H1 (cell line): ENCODE measurements at regions not wholly inside any gene's neighbourhood (a gene's known extent, or its start where the extent isn't known, plus 50 kb on each side); places are given as distances from the start of the nearest gene placed in this dataset.

Experiments
- CTCF ChIA-PET: fragments of 300-600 bp; sonication (Branson Sonifier 250); formaldehyde crosslinking; loops from one replicate; lab custom pipeline; 2021; ENCODE audit not compliant: partially characterized antibody; lab: Charles Lee
- POLR2A ChIA-PET: fragments of 300-600 bp; sonication (Branson Sonifier 250); formaldehyde crosslinking; loops from one replicate; lab custom pipeline; 2021; ENCODE audit warnings: inconsistent platforms; ENCODE audit not compliant: partially characterized antibody; lab: Charles Lee
- DNase-seq, 2 experiments: peaks; one replicate each; pipeline versions ENCODE4 v3.0.0 to v3.0.0-alpha.2; 2010 to 2022; ENCODE audit warnings: low spot score in 2 of 2, low read depth in 1 of 2, mixed read lengths in 1 of 2
- FAIRE-seq: peaks from 2 replicates; lab custom pipeline; 2011; peaks lifted over from hg19 to GRCh38; lab: Jason Lieb, UNC
- H2AFZ ChIP-seq: 2 replicates; pipeline ENCODE4 v1.8.1; 2012; ENCODE audit warnings: low read length, inconsistent platforms
- H2AK5ac ChIP-seq: 2 replicates; pipeline ENCODE4 v1.6.1; 2013; ENCODE audit warnings: low read depth, low read length
- H2BK120ac ChIP-seq: replicated peaks from 2 replicates; pipeline ENCODE3; 2013; ENCODE audit warnings: low read depth, low read length, inconsistent platforms
- H2BK12ac ChIP-seq: 2 replicates; pipeline ENCODE4 v1.6.1; 2013; ENCODE audit warnings: low read depth, low read length
- H2BK15ac ChIP-seq: 2 replicates; pipeline ENCODE4 v1.6.1; 2013; ENCODE audit warnings: low read length
- H2BK20ac ChIP-seq: 2 replicates; pipeline ENCODE4 v1.6.1; 2013; ENCODE audit warnings: low read length
- H2BK5ac ChIP-seq: 2 replicates; pipeline ENCODE4 v1.6.1; 2013; ENCODE audit warnings: low read depth, low read length
- H3K14ac ChIP-seq: 2 replicates; pipeline ENCODE4 v1.6.1; 2013; ENCODE audit warnings: inconsistent platforms; ENCODE audit not compliant: insufficient read length
- H3K18ac ChIP-seq: 2 replicates; pipeline ENCODE4 v1.6.1; 2013; ENCODE audit warnings: low read length; ENCODE audit errors: extremely low read depth
- H3K23ac ChIP-seq: 2 replicates; pipeline ENCODE4 v1.6.1; 2013; ENCODE audit warnings: inconsistent platforms; ENCODE audit not compliant: insufficient read length
- H3K23me2 ChIP-seq: 2 replicates; pipeline ENCODE4 v1.6.1; 2013; ENCODE audit warnings: low read depth, low read length
- H3K27ac ChIP-seq: 2 replicates; pipeline ENCODE4 v1.6.1; 2011; ENCODE audit warnings: low read depth, low read length, inconsistent platforms
- H3K27me3 ChIP-seq, 4 experiments: replicated peaks in 1 of 4; 1 replicate in 1 of 4; 2 replicates in 3 of 4; pipeline versions ENCODE4 v1.6.1 to v1.8.1; 2011 to 2013; ENCODE audit warnings: low read length in 3 of 4, mild to moderate bottlenecking in 3 of 4, inconsistent platforms in 2 of 4, mixed read lengths in 2 of 4, moderate library complexity in 1 of 4; ENCODE audit not compliant: control insufficient read depth in 3 of 4, insufficient read depth in 3 of 4; ENCODE audit errors: extremely low read depth in 1 of 4
- H3K36me3 ChIP-seq, 4 experiments: 2 replicates each; pipeline versions ENCODE4 v1.6.1 to v1.8.1; 2011 to 2013; ENCODE audit warnings: mild to moderate bottlenecking in 4 of 4, low read length in 3 of 4, moderate library complexity in 2 of 4, control low read depth in 1 of 4, inconsistent platforms in 1 of 4; ENCODE audit not compliant: insufficient read depth in 4 of 4, control insufficient read depth in 2 of 4
- H3K4ac ChIP-seq: replicated peaks from 2 replicates; pipeline ENCODE3; 2013; ENCODE audit warnings: low read length, low read depth, mixed read lengths, inconsistent platforms; ENCODE audit not compliant: insufficient read length
- H3K4me1 ChIP-seq, 4 experiments: replicated peaks in 1 of 4; 1 replicate in 1 of 4; 2 replicates in 3 of 4; pipeline versions ENCODE4 v1.6.1 to v1.8.1; 2011 to 2013; ENCODE audit warnings: low read length in 3 of 4, inconsistent platforms in 2 of 4, mixed read lengths in 1 of 4; ENCODE audit not compliant: insufficient read depth in 4 of 4, control insufficient read depth in 3 of 4
- H3K4me2 ChIP-seq, 2 experiments: 2 replicates each; pipeline versions ENCODE4 v1.6.1 to v1.8.1; 2011 to 2013; ENCODE audit warnings: low read depth in 2 of 2, low read length in 2 of 2, control low read depth in 1 of 2, inconsistent platforms in 1 of 2, mild to moderate bottlenecking in 1 of 2; ENCODE audit not compliant: insufficient read depth in 1 of 2
- H3K4me3 ChIP-seq, 4 experiments: fragments of 200-600, 300-600 bp in 1 of 4; sonication (generic), shearing (Covaris generic), sonication (Bioruptor Twin) in 1 of 4; 2 replicates each; pipeline versions ENCODE4 v1.5.1 to v1.8.1; 2011 to 2016; ENCODE audit warnings: low read length in 4 of 4, low read depth in 3 of 4, control low read depth in 2 of 4, inconsistent platforms in 2 of 4, mild to moderate bottlenecking in 2 of 4, mixed read lengths in 1 of 4, moderate library complexity in 1 of 4; ENCODE audit not compliant: insufficient read depth in 2 of 4; ENCODE audit errors: extremely low read depth in 1 of 4
- H3K56ac ChIP-seq: replicated peaks from 2 replicates; pipeline ENCODE3; 2013; ENCODE audit warnings: low read depth, mild to moderate bottlenecking, mixed read lengths, low read length, inconsistent platforms; ENCODE audit not compliant: insufficient read length
- H3K79me1 ChIP-seq: 2 replicates; pipeline ENCODE4 v1.6.1; 2013; ENCODE audit warnings: low read depth, low read length, control low read depth
- H3K79me2 ChIP-seq, 2 experiments: 2 replicates each; pipeline versions ENCODE4 v1.6.1 to v1.8.1; 2012 to 2013; ENCODE audit warnings: low read length in 2 of 2, mild to moderate bottlenecking in 2 of 2, inconsistent platforms in 1 of 2; ENCODE audit not compliant: insufficient read depth in 2 of 2, control insufficient read depth in 1 of 2
- H3K9ac ChIP-seq, 4 experiments: replicated peaks in 1 of 4; 1 replicate in 1 of 4; 2 replicates in 3 of 4; pipeline versions ENCODE4 v1.6.1 to v1.8.1; 2011 to 2013; ENCODE audit warnings: low read depth in 3 of 4, low read length in 3 of 4, control low read depth in 2 of 4, mild to moderate bottlenecking in 2 of 4, moderate library complexity in 2 of 4, inconsistent platforms in 1 of 4; ENCODE audit errors: extremely low read depth in 1 of 4
- H3K9me3 ChIP-seq, 2 experiments: 2 replicates each; pipeline versions ENCODE4 v1.6.1 to v1.8.1; 2012 to 2013; ENCODE audit warnings: mild to moderate bottlenecking in 2 of 2, moderate library complexity in 2 of 2, control low read depth in 1 of 2, inconsistent platforms in 1 of 2, low read depth in 1 of 2, low read length in 1 of 2, mixed read lengths in 1 of 2; ENCODE audit not compliant: insufficient read depth in 2 of 2
- H4K20me1 ChIP-seq, 2 experiments: replicated peaks in 1 of 2; 2 replicates each; pipeline versions ENCODE3 to v1.8.1; 2011 to 2013; ENCODE audit warnings: inconsistent platforms in 2 of 2, low read length in 2 of 2, mild to moderate bottlenecking in 1 of 2; ENCODE audit not compliant: insufficient read depth in 2 of 2, control insufficient read depth in 1 of 2
- H4K5ac ChIP-seq: 2 replicates; pipeline ENCODE4 v1.6.1; 2013; ENCODE audit warnings: low read length, low read depth, mixed read lengths, inconsistent platforms; ENCODE audit not compliant: insufficient read length
- H4K8ac ChIP-seq: 2 replicates; pipeline ENCODE4 v1.8.0; 2013; ENCODE audit warnings: mild to moderate bottlenecking, moderate library complexity, low read length, inconsistent platforms; ENCODE audit not compliant: insufficient read depth; ENCODE audit errors: extremely low read depth
- H4K91ac ChIP-seq: replicated peaks from 2 replicates; pipeline ENCODE3; 2013; ENCODE audit warnings: low read length, mixed read lengths, inconsistent platforms; ENCODE audit not compliant: insufficient read length
- NANOG ChIP-seq: IDR thresholded peaks from 2 replicates; pipeline ENCODE4 v1.6.1; 2011; ENCODE audit warnings: low read length, low read depth, mild to moderate bottlenecking, inconsistent platforms; ENCODE audit not compliant: insufficient read depth, poor library complexity, severe bottlenecking
- POU5F1 ChIP-seq: IDR thresholded peaks from 2 replicates; pipeline ENCODE4 v1.6.1; 2011; ENCODE audit warnings: low read depth, mild to moderate bottlenecking, low read length, moderate library complexity
- WGBS, 2 experiments: shearing (Covaris generic) in 1 of 2; methylation state at CpG; one replicate each; pipeline versions ENCODE4 v1.1.6 to v1.1.7; 2013 to 2015; ENCODE audit warnings: low lambda C conversion rate in 2 of 2, mixed read lengths in 2 of 2, inconsistent platforms in 1 of 2, low coverage in 1 of 2, missing lambda C conversion rate in 1 of 2; ENCODE audit not compliant: insufficient replicate concordance in 2 of 2, insufficient coverage in 1 of 2, insufficient read length in 1 of 2; ENCODE audit errors: extremely low coverage in 1 of 2, missing lambda C conversion rate in 1 of 2; 5-methylcytosine and 5-hydroxymethylcytosine counted together

DNA sequence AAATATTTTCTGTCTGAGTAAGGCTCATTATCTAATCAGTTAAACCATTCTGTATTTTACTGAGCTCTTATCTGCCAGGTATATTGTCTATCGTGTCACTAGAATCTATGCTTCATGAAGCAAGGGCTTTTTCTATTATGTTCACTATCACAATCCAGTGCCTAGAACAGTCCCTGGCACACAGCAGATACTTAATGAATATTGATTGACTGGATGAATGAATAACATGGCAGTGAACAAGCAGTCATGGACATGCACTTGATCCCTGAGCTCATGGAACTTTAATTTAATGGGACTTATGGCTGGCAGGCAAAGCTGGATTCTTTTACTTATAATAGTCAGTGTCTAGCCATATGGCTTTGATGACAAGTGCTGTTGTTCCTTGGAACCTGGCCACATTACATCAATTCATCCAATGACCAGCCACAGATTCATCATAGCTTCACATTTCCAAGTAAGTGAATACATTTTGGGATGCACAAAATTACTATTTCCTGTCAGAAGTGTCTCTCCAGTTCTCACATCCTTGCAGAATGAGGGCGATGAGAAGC is 214.8 kb downstream of the COG6 start:
- 90% methylated on average over 2 of the region's 2 CpGs; no CpG with 5 or more reads in 1 of the 2 experiments for WGBS, 2 experiments
- Histone ChIP-seq H4K91ac (no peak overlapping the region), H2BK20ac (no peak overlapping the region), H3K4ac (no peak overlapping the region), H3K36me3 (no peaks in the 10 kb centered on the region), H3K9ac (no peak overlapping the region), H3K23ac (no peak overlapping the region), H3K4me3 (no peak overlapping the region), H3K79me2 (no peaks in the 10 kb centered on the region), H3K79me1 (no peaks in the 10 kb centered on the region), H3K18ac (no peak overlapping the region), H2BK12ac (no peak overlapping the region), H3K4me1 (peaks cover 0 to 6% (median 0%) of the 10 kb centered on the region in 4 experiments; a peak in 1 of 7 replicates), H2BK15ac (no peak overlapping the region), H3K9me3 (no peaks in the 10 kb centered on the region), H4K8ac (no peak overlapping the region), H3K23me2 (no peaks in the 10 kb centered on the region), H2BK5ac (no peak overlapping the region), H3K14ac (no peak overlapping the region), H3K27ac (no peak overlapping the region), H4K5ac (no peak overlapping the region), H2AK5ac (no peak overlapping the region), H3K27me3 (no peaks in the 10 kb centered on the region), H3K4me2 (no peak overlapping the region), H2BK120ac (no peak overlapping the region), H4K20me1 (no peaks in the 10 kb centered on the region), H3K56ac (no peak overlapping the region), H2AFZ (no peak overlapping the region)
- FAIRE-seq (no peak), DNase-seq (no peak)
- POLR2A ChIA-PET, result no interaction called here
- TF ChIP-seq NANOG, result no peak
- TF ChIP-seq POU5F1, result no peak
- CTCF ChIA-PET, result interaction anchor here (0.8 to 1.7 kb wide), 5 partner anchors 9 to 806 kb away, joined by 3 to 4 read pairs (median 4); no protein-coding TSS in a partner anchor
